GM19240 (cell line): ENCODE measurements at regions not wholly inside any gene's neighbourhood (a gene's known extent, or its start where the extent isn't known, plus 50 kb on each side); places are given as distances from the start of the nearest gene placed in this dataset.

Experiments used
- DNase-seq: peaks from one replicate; pipeline ENCODE4 v3.0.0; 2011; ENCODE audit warnings: low spot score; ENCODE audit not compliant: insufficient read length

DNA sequence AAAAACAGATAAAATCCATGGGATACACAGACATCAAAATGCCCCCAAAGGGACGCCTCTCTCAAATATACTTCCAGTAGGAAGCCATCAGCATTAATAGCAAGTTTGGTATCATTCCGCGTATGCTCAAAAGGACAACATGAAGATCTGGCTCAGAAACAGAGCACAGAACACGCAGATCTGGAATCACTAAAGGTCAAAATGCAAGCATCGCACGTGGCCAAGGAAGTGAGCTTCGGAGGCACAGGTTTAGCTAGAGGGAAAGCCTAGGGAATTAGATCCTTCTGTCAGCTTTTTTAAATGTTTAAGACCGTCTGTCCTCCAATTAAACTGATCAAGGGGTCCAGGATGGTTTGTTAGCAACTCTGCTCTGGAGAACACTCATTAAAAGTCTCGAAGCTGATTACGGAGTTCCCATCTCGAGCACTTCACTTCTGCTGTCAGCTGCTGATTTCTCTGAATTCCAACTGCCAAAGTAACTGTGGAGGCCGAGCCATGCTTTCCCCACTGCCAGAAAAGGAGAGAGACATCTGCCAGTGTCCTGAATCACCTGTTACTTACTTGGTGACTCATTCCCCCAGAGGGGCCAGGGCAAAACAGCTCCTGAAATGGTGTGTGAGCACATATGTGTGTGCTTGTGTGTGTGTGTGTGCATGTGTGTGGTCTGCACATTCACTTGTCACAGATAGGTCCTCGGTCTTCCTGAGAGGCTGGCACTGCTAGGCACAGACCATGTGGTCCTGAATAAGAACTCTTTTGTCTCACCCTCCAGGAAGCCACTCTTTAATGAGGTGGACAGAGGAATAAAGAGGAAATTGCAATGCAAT lies 177.7 kb upstream of the PPARGC1A start:
- no peak for DNase-seq

DNA sequence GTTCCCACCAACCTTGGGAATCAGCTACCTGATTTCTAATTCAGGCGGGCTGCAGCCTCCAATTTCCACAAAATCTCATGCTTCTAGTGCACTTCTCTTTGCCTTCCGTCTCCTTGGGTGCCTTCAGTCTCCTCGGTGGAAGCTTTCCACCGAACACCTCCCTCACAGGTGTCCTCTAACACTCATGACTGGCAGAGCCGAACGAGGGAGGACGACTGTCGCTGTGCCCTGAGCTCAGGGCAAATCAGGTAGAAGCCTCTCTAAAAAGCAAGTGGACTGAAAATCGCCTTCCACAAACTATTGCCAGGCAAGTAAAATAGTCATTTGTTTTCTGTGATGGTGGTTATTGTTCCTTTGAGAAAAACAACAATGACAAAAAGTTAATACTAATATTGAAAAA lies 176.1 kb upstream of the PPARGC1A start:
- DNase-seq = no peak

DNA sequence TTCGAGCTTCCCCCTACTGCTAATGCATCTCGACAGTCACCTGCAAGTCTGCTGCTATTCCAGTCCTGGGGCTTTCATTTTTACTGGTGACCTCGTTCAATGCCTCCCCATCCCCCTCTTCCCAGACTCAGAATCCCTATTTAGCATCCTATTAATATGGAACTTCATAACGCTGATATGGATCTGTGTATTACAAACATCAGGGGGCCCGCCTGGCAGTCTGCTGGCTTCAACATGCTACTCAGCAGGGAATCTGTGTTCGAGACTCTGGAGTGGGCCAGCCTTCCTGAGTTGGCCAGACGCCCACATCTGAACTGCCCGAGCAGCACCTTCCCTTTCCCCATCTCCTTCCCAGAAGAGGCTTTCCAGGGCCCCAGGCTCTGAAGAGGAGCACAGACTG lies 173.9 kb upstream of the PPARGC1A start:
- no peak for DNase-seq

DNA sequence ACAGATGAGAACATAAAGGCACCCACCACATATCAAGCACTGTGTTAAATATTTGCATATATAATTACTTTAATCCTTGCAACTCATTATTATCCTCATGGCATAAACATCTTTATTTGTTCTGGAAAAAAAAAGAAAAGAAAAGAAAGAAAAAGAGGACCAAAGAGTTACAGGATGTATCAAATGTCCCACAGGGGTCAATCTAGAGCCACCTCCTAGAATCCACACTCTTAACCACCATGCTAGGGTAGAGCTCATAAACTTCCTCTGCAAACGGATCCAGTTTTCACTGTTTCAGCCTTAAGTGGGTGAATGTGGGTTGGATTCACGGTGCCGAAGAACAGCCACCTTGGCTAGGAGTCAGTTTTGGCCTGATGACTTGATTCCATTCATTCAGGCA lies 171.1 kb upstream of the PPARGC1A start:
- no peak for DNase-seq

DNA sequence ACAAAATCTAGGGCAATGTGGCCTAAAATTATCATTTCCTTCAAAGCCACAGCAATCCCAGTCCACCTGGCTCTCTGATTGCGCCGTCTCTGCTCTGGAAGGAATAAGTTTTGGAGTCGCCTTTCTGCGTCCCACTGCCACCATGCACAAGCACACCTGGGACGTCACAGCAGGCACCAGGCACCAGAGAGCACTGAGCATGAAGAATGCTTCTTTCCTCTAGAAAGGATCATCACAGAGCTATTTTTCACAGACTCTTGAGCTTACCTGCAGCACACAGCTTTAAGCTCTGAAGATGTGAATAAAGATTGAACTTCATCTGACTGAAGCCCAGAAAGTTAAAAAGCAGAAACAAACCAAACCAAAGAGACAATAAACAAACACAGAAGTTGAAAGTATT lies 170.0 kb upstream of the PPARGC1A start:
- DNase-seq = no peak

DNA sequence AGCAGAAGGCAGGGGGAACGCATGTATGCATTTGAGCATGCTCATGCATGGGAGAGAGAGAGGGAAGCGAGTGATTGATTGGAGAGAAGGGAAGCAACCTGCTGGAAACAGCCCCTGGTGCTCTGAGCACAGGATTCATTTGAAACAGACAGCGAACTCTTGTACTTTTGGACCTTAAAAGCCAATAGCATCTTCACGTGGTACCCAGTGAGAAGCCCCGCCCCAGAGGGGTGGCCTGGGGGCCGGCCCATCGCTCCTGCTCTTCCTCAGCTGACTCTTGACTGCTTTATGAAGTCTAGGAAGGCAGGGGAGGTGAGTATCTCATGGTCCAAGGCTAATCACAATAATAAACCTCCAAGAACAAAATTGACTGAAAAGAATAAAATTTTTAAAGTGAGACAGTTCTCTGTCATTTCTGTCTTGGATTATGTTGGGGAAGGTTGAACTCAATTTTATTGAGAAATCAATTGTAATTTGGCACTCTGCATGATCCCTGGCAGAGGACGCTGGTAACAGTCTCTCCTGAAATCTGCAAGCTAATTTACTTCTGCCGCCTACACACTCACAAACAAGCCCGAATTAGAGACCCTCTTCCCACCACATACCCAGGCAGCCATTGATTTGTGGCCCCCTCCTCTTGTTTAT lies 168.2 kb upstream of the PPARGC1A start:
- no peak for DNase-seq

DNA sequence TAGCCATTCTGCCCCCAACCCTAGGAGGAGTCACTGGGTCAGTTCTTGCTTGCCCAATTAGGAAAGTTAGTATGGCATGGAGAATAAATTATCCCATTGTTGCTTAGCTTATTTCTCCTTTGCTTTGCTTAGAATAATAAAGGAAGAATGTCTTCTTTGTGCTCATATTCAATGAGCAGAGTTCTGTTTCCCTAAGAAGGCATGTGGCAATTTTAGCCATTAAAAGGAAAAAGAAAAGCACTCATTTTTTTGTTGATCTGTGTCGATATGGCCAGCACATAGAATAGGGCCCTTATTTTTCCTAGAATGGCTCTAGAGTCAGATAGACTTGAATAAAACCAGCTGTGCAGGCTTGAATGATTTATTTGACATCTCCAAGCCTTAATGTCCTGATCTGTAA lies 166.4 kb upstream of the PPARGC1A start:
- no peak for DNase-seq

DNA sequence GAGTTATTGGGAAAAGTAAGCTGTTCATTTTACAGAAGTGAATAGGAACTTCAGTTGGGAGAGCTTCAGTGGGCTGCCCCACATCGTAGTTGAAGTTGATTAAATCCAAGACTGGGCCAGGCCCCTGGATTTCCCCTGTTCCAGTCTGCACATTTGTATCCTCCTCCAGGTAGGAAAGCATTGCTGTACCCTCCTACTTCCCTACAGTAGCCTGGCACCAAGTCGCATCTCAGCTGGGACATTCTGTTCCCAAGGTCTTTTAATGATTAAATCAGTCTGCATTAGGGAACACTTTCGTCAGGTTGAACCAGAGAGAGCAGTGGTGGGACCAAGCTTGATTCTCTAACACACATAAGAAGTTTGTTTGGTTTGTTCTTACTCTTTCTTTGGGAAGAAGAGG lies 165.8 kb upstream of the PPARGC1A start:
- DNase-seq = no peak

DNA sequence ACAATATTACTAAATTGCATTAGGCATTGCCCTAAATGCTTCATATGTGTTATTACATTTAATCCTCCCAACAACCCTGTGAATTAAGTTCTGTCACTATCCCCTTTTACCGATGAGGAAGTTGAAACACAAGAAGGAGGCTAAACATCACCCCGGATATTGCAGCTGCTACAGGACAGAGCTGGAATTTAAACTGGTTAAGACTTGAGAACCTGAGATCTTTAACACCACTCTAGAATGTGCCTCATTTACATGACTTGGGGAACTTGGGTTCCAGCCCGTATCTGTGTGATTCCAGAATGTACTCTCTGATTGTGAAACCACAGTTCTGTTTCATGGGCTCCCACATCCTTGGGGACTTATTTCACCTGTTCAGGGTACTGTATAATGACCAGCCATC lies 165.1 kb upstream of the PPARGC1A start:
- DNase-seq = no peak

DNA sequence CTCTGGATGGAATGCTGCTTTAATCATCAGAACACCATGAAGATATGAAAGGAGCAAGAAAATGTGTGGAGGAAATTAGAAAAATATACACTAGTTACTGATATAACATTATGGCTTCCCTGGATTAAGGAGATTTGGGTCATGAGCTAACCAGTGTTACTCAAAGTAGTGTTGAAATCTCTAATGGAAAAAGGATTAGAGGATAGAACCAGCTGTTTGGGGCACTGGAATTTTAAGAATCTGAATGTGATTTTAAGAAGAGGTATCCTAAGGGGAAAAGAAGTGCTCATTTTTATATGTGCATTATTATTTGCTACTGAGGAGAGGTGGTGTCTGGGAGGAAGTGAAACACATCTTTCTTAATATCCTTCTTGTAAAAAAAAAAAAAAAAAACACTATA lies 164.1 kb upstream of the PPARGC1A start:
- no peak for DNase-seq

DNA sequence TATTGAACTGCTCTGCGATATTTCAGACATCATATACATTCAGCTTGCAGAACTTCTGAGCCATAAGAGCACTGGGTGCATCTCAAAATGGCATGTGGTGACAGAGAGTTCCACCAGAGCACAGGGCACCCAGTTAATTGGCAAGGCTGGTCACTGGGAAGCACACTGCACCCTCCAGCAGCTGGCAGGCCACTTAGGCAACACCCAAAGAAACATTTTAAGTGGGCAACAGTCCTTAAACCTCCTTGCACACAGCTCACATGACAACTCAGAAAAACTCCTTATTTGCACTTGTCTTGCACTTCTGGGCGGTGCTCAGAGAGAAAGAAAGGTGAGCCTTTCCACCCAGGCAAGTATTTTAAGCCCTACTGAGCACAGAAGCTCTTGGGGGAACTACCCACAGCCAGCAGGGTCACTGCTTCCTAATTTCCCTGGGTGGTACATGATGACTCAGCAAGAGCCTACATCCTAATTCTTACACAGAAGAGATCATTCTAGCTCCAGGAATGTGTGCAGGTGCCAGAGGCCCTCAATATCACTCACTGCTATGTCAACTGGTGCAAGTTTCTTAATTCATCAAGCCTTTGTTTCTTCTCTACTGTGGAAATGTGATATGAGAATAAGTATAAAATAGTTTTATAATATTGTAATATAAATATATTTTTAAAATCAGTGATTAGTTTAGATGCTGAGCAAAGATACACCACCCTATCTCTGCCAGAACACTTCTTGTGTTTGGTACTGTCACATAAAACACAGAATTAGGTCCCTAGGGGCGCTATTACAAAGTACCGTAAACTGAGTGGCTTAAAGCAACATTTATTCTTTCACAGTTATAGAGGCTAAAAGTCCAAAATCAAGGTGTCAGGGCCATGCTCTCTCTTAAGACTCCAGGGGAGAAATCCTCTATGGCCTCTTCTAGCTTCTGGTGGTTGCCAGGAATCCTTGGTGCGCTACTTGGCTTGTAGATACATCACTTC lies 155.1 kb upstream of the PPARGC1A start:
- no peak for DNase-seq

DNA sequence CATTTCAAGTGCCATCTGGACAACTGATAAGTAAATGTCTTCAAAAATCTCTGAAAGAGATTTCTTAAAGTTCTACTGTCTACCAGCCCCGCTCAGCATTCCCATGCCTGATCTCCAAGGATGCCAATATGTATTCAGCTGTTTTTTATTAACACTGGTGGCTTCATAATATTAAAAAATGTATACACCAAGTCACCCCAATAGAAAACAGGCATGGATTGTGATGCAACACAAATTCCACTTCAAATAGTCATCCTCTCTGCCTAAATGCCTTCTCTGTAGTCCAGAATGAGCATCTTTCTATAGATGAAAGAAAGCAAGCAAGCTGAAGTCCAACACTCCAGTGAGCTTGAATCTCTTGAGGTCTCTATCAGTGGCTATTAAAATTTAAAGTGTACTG lies 152.2 kb upstream of the PPARGC1A start:
- no peak for DNase-seq

DNA sequence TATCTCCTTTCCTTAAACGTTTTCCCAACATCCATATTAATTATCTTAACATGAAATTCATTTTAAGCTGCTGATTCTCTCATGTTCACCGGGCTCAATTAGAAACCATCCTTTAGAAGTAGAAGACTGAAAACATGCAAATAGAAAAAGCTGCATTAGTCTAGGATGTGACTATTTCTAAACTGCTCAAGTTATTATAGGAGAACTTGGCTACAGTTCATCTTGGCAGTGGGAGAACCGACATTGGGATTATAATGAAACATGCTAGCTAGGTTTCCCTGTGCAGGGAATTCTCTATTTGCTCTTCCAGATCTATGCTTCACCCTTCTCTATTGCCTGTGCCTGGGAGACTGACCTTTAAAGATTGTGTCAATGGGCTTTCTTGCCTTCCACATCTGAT lies 151.0 kb upstream of the PPARGC1A start:
- DNase-seq = no peak

DNA sequence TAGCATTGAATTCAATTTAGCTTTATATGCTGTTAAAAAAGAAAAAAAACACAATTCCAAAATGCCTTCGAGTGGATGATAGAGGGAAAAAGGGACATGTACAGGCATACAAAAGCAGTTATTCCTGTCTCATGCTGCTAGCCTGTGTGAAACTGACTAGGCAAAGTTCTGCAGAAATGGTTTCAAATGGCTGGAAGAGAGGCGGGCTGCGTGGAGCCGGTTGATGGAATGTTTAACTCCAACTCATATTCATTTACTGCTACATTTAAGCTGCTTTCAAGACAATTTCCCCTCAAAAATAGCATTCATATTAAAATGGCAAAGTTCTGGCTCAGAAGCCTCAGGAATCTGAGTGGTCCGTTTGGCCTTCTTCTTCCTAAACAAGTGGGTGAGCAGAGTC lies 143.8 kb upstream of the PPARGC1A start:
- no peak for DNase-seq

DNA sequence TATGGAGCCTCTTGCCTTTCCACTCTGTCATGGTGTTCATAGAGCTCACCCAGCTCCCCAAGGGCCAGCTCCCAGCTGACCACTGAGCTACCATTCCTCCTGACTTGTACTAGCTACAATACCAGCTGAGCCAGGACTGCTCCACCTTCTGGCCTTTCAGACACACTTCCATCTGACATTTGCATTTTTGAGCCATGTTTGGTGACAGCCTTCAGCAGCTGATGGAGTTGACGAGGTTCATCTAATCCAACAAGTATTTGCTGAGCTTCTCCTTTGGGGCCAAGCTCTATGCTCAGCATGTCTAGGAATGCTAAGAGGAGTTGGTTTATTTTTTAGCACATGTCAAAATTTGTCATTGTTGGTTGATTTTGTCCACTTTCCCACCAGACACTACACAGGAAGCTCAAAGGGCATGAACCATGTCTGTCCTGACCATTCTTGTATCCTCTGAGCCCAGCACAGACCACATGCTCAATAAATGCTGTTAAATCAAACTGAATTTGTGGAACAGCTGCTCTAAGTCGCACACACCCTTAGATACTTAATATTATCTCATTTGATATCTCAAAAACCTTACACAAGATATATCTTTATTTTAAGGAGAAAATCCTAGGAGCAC lies 142.6 kb upstream of the PPARGC1A start:
- DNase-seq = no peak

DNA sequence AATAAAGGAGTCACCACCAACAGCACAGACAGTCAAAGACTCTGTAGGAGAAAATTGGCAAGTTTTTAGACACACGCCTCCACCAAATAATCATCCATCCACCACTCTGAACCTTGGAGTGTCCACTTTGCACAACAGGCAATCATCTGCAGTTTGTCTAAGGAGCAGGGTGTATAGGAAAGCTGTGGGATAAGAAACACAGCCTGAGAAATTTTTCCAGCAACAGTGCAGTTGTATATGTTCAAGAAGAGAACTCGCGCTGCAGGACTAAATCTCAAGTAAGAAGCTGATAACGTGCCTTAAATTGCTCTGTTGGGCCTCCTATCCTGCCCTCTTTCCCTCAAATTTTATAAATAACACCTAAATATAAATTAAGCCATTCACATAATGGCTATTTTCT lies 136.7 kb upstream of the PPARGC1A start:
- no peak for DNase-seq

DNA sequence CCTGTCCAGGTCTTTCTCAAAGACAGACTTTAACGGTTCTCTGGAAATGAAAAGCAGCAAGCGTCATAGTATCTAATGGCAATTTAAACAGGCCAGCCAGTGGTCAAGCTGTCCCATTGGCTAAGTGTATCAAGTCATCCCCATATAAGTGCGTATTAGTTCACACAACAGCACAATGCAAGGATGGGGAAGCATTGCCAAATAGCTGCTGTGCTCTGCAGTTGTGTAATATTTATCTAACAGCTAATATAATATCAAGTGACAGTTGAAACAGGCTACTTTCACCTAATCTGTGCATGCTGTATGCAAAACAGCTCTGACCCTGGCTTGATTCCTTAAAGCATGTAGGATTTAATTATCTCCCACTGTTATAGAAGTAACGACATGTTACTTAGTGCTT lies 134.8 kb upstream of the PPARGC1A start:
- no peak for DNase-seq

DNA sequence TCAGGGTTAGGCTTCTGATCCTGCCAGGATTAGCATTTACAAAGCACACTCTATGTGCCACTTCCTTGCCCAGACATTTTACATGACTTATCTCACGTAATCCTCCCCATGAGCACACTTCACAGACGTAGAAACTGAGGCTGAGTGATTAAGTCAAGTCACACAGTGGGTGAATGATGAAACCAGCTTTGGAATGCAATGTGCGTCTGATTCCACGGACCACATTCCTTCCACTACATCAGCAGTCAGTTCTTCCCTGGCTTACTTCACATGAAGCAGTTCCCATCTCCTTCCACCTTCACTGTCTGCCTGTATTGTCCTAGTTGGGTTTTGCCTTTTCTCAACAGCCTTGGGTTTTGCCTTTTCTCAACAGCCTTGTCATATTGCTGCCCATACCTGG lies 134.3 kb upstream of the PPARGC1A start:
- no peak for DNase-seq

DNA sequence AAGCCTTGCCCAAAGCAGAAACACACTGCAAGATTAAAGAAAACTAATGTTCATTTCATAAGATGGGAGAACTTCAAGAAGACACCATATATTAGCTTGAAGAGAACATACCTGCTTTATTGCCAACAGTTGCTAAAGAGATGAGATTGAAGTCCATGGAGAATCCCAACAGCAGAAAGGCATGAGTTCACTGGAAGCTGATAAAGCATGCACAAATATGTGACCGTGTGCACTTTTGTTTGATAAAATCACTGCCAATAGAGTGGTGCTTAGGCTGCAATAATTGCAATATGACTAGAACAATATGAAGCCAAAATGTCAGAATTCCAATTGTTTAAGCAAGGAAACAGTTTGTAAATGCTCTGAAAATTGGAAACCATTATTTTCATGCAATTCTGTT lies 125.9 kb upstream of the PPARGC1A start:
- no peak for DNase-seq

DNA sequence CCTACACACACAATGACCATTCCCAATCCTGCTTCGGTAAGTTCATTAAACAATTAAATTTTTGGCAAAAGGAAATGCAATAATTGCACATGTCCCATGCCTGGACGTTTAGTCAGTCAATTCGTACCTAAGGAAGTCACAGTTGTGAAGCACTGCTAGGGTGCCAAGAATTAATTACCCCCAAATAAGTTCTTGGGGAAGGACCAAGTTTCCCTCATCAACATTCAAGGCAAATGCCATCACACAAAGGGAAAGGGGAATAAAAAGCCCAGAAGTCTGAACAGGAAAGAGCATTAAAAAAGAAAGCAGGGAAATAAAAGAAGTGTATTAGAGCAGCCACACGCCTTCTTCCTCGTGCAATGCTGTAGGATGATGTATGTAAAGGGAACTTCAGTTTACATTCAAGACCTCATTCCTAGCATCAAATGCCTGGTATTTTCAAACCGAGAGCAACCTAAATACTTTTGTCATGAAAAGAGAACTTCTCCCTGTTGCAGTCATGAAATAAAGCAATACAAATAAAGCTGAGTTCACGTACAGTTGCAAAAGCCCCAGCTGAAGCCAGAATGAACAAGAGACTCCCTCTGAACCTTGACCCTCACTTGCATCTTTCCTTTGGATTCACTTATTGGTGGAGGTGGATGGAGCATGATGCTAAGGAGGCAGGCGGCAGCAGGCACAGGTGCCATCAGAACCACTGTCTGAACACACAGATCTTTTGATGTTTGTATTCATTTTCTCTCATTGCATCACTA lies 124.0 kb upstream of the PPARGC1A start:
- no peak for DNase-seq

DNA sequence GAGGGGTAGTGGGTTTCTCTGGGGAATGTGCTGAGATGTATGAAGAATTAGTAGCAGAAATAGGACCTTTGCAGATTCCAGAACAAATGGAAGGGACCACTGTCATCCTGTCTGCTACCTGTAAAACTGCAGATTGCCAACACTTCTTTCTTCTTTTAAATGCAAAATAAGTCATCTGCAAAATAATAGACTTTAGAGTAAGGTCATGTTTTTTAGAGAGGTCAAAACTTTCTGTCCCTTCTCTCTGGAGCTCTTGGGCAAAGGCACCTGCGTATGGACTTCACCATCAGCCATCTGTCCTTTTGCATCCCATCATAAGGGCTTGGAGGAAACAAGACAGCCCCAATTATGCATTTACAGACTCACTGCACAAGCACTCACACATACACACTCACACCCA lies 121.1 kb upstream of the PPARGC1A start:
- no peak for DNase-seq
